ENCODE measurements at regions not wholly inside any gene's neighbourhood (a gene's known extent, or its start where the extent isn't known, plus 50 kb on each side); places are given as distances from the start of the nearest gene placed in this dataset.

DNA sequence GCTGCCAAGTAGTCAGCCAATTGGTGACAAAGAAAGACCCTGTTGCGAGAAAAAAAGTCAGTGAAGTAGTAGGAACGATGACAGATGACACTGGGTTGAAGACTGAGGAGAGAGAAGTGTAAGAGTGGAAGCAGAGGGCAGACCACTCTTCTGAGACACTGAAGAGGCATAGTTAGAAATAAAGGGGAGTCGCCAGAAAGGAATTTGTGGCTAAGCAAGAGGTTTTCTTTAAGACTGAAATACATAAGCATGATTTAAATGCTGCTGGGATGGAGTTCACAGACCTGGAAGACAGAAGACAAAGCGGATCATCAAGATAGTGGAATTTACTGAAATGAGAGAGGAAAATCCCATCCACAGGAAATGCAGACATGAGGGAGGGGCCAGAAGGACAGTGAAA is 56.2 kb upstream of the USPL1 start:
- TF ChIP-seq, protein P1, sequence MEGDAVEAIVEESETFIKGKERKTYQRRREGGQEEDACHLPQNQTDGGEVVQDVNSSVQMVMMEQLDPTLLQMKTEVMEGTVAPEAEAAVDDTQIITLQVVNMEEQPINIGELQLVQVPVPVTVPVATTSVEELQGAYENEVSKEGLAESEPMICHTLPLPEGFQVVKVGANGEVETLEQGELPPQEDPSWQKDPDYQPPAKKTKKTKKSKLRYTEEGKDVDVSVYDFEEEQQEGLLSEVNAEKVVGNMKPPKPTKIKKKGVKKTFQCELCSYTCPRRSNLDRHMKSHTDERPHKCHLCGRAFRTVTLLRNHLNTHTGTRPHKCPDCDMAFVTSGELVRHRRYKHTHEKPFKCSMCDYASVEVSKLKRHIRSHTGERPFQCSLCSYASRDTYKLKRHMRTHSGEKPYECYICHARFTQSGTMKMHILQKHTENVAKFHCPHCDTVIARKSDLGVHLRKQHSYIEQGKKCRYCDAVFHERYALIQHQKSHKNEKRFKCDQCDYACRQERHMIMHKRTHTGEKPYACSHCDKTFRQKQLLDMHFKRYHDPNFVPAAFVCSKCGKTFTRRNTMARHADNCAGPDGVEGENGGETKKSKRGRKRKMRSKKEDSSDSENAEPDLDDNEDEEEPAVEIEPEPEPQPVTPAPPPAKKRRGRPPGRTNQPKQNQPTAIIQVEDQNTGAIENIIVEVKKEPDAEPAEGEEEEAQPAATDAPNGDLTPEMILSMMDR (IDR thresholded peaks at IDR 0.05; ENCODE audit: insufficient read depth, low read depth, low read length), result no peak
- no peak for TF ChIP-seq EZH2 (IDR thresholded peaks at IDR 0.05; ENCODE audit: insufficient read depth, low read length)
